Stomach smooth muscle (tissue), 2 donors: ENCODE measurements at regions not wholly inside any gene's neighbourhood (a gene's known extent, or its start where the extent isn't known, plus 50 kb on each side); places are given as distances from the start of the nearest gene placed in this dataset.

Experiments
- H3K27ac ChIP-seq: one replicate; pipeline ENCODE4 v1.7.0; 2013; ENCODE audit warnings: mild to moderate bottlenecking, low read length, inconsistent platforms
- H3K27me3 ChIP-seq, 2 donors: one replicate each; pipeline ENCODE4 v1.7.0; 2013; ENCODE audit warnings: low read length in 2 of 2; ENCODE audit not compliant: insufficient read depth in 2 of 2, control insufficient read depth in 1 of 2
- H3K36me3 ChIP-seq, 2 donors: one replicate each; pipeline ENCODE4 v1.7.0; 2013; ENCODE audit warnings: low read length in 2 of 2; ENCODE audit not compliant: control insufficient read depth in 2 of 2, insufficient read depth in 2 of 2
- H3K4me1 ChIP-seq: one replicate; pipeline ENCODE4 v1.7.0; 2013; ENCODE audit warnings: low read length; ENCODE audit not compliant: control insufficient read depth, insufficient read depth
- H3K4me3 ChIP-seq, 2 donors: one replicate each; pipeline ENCODE4 v1.7.0; 2013; ENCODE audit warnings: low read length in 2 of 2
- H3K9ac ChIP-seq, 2 donors: one replicate each; pipeline ENCODE4 v1.7.0; 2013; ENCODE audit warnings: low read length in 2 of 2, mild to moderate bottlenecking in 1 of 2
- H3K9me3 ChIP-seq, 2 donors: one replicate each; pipeline ENCODE4 v1.7.0; 2013; ENCODE audit warnings: low read length in 2 of 2; ENCODE audit not compliant: control insufficient read depth in 2 of 2
- donor health status: healthy.
- donor health status: Pancreatic carcinoma.

GRCh38 chr13:76523740-76524340, 362.4 kb downstream of the KCTD12 start:
- Histone ChIP-seq H3K4me3 (no peak overlapping the region), H3K4me1 (no peaks in the 10 kb centered on the region), H3K36me3 (no peaks in the 10 kb centered on the region), H3K27me3 (no peaks in the 10 kb centered on the region), H3K9ac (no peak overlapping the region), H3K9me3 (no peaks in the 10 kb centered on the region), H3K27ac (no peak overlapping the region)

GRCh38 chr13:76522083-76522755, 364.0 kb downstream of the KCTD12 start:
- no peaks in the 10 kb centered on the region for H3K36me3 ChIP-seq
- H3K9ac ChIP-seq = no peak overlapping the region
- no peaks in the 10 kb centered on the region for H3K27me3 ChIP-seq
- H3K4me3 ChIP-seq = no peak overlapping the region
- H3K9me3 ChIP-seq = no peaks in the 10 kb centered on the region
- no peak overlapping the region for H3K27ac ChIP-seq
- H3K4me1 ChIP-seq = no peaks in the 10 kb centered on the region

GRCh38 chr13:76519685-76520084, 366.5 kb downstream of the KCTD12 start:
- Histone ChIP-seq H3K9ac (no peak overlapping the region), H3K27me3 (no peaks in the 10 kb centered on the region), H3K4me3 (no peak overlapping the region), H3K36me3 (no peaks in the 10 kb centered on the region), H3K4me1 (no peaks in the 10 kb centered on the region), H3K27ac (no peak overlapping the region), H3K9me3 (no peaks in the 10 kb centered on the region)

GRCh38 chr13:76516586-76516985, 369.6 kb downstream of the KCTD12 start:
- Histone ChIP-seq H3K27ac (no peak overlapping the region), H3K36me3 (no peaks in the 10 kb centered on the region), H3K9me3 (no peaks in the 10 kb centered on the region), H3K27me3 (no peaks in the 10 kb centered on the region), H3K4me1 (no peaks in the 10 kb centered on the region), H3K4me3 (no peak overlapping the region), H3K9ac (no peak overlapping the region)

- no peaks in the 10 kb centered on the region for H3K4me1 ChIP-seq
- H3K36me3 ChIP-seq = no peaks in the 10 kb centered on the region
- no peak overlapping the region for H3K4me3 ChIP-seq
- H3K9me3 ChIP-seq = no peaks in the 10 kb centered on the region
- no peaks in the 10 kb centered on the region for H3K27me3 ChIP-seq
- no peak overlapping the region for H3K9ac ChIP-seq
- H3K27ac ChIP-seq = no peak overlapping the region
Measured at GRCh38 chr13:76516013-76516412, 370.2 kb downstream of the KCTD12 start.

GRCh38 chr13:76512721-76513145, 373.5 kb downstream of the KCTD12 start:
- no peak overlapping the region for H3K4me3 ChIP-seq
- H3K27ac ChIP-seq = no peak overlapping the region
- H3K9ac ChIP-seq = no peak overlapping the region
- no peaks in the 10 kb centered on the region for H3K9me3 ChIP-seq
- H3K36me3 ChIP-seq = no peaks in the 10 kb centered on the region
- H3K27me3 ChIP-seq = no peaks in the 10 kb centered on the region
- H3K4me1 ChIP-seq = no peaks in the 10 kb centered on the region

- Histone ChIP-seq H3K27me3 (no peaks in the 10 kb centered on the region), H3K4me3 (no peak overlapping the region), H3K9ac (no peak overlapping the region), H3K27ac (no peak overlapping the region), H3K4me1 (no peaks in the 10 kb centered on the region), H3K9me3 (no peaks in the 10 kb centered on the region), H3K36me3 (no peaks in the 10 kb centered on the region)
Measured at GRCh38 chr13:76505437-76505836, 380.8 kb downstream of the KCTD12 start.

- Histone ChIP-seq H3K27me3 (no peaks in the 10 kb centered on the region), H3K9me3 (no peaks in the 10 kb centered on the region), H3K4me1 (no peaks in the 10 kb centered on the region), H3K4me3 (no peak overlapping the region), H3K9ac (no peak overlapping the region), H3K27ac (no peak overlapping the region), H3K36me3 (no peaks in the 10 kb centered on the region)
Measured at GRCh38 chr13:76503766-76504165, 382.4 kb downstream of the KCTD12 start.

GRCh38 chr13:76503291-76503690, 382.9 kb downstream of the KCTD12 start:
- Histone ChIP-seq H3K9ac (no peak overlapping the region), H3K27ac (no peak overlapping the region), H3K27me3 (no peaks in the 10 kb centered on the region), H3K9me3 (no peaks in the 10 kb centered on the region), H3K4me3 (no peak overlapping the region), H3K4me1 (no peaks in the 10 kb centered on the region), H3K36me3 (no peaks in the 10 kb centered on the region)

- Histone ChIP-seq H3K36me3 (no peaks in the 10 kb centered on the region), H3K9ac (no peak overlapping the region), H3K4me1 (no peaks in the 10 kb centered on the region), H3K27ac (no peak overlapping the region), H3K9me3 (no peaks in the 10 kb centered on the region), H3K27me3 (no peaks in the 10 kb centered on the region), H3K4me3 (no peak overlapping the region)
Measured at GRCh38 chr13:76500894-76501293, 385.3 kb downstream of the KCTD12 start.

- Histone ChIP-seq H3K27me3 (no peaks in the 10 kb centered on the region), H3K9ac (no peak overlapping the region), H3K4me3 (no peak overlapping the region), H3K36me3 (no peaks in the 10 kb centered on the region), H3K27ac (no peak overlapping the region), H3K9me3 (no peaks in the 10 kb centered on the region), H3K4me1 (no peaks in the 10 kb centered on the region)
Measured at GRCh38 chr13:76499891-76500290, 386.3 kb downstream of the KCTD12 start.
